ENCODE measurements at regions not wholly inside any gene's neighbourhood (a gene's known extent, or its start where the extent isn't known, plus 50 kb on each side); places are given as distances from the start of the nearest gene placed in this dataset.

GRCh38 chr1:29475326-29475725 lies 239.0 kb downstream of the PTPRU start:
- no peak for TF ChIP-seq CTCF (IDR thresholded peaks at IDR 0.05; ENCODE audit: low read depth, low read length, missing control alignments)
- no peak overlapping the region for H3K4me3 ChIP-seq (ENCODE audit: low read depth, low read length)
- DNase-seq (ENCODE audit: low read depth) = no peak

GRCh38 chr1:29474274-29475244 lies 238.2 kb downstream of the PTPRU start:
- no peak for TF ChIP-seq CTCF (IDR thresholded peaks at IDR 0.05; ENCODE audit: low read depth, low read length, missing control alignments)
- no peak for DNase-seq (ENCODE audit: low read depth)
- H3K4me3 ChIP-seq (ENCODE audit: low read depth, low read length) = no peak overlapping the region

GRCh38 chr1:29473161-29473855 lies 237.0 kb downstream of the PTPRU start:
- no peak overlapping the region for H3K4me3 ChIP-seq (ENCODE audit: low read depth, low read length)
- no peak for TF ChIP-seq CTCF (IDR thresholded peaks at IDR 0.05; ENCODE audit: low read depth, low read length, missing control alignments)
- DNase-seq (ENCODE audit: low read depth) = no peak

- DNase-seq (ENCODE audit: low read depth) = no peak
- TF ChIP-seq CTCF (IDR thresholded peaks at IDR 0.05; ENCODE audit: low read depth, low read length, missing control alignments) = no peak
- H3K4me3 ChIP-seq (ENCODE audit: low read depth, low read length) = no peak overlapping the region
These were observed 235.4 kb downstream of the PTPRU start for GRCh38 chr1:29471487-29472313.

GRCh38 chr1:29470788-29471119 lies 234.4 kb downstream of the PTPRU start:
- no peak for DNase-seq (ENCODE audit: low read depth)
- H3K4me3 ChIP-seq (ENCODE audit: low read depth, low read length) = no peak overlapping the region
- TF ChIP-seq CTCF (IDR thresholded peaks at IDR 0.05; ENCODE audit: low read depth, low read length, missing control alignments) = no peak

GRCh38 chr1:29470087-29470787 lies 233.9 kb downstream of the PTPRU start:
- no peak for DNase-seq (ENCODE audit: low read depth)
- no peak overlapping the region for H3K4me3 ChIP-seq (ENCODE audit: low read depth, low read length)
- no peak for TF ChIP-seq CTCF (IDR thresholded peaks at IDR 0.05; ENCODE audit: low read depth, low read length, missing control alignments)
